Mucosa of descending colon (tissue), 3 donors: ENCODE measurements at regions not wholly inside any gene's neighbourhood (a gene's known extent, or its start where the extent isn't known, plus 50 kb on each side); places are given as distances from the start of the nearest gene placed in this dataset.

Experiments
- ATAC-seq: fragments of 200-7000 bp; cut with Tn5 transposase; one replicate; pipeline ENCODE4 v1.9.1; 2020; ENCODE audit warnings: mild to moderate bottlenecking, moderate library complexity
- DNase-seq, 3 donors: peaks; one replicate each; pipeline ENCODE4 v3.0.0-alpha.2; 2020
- H3K36me3 ChIP-seq: fragments of 200-600 bp; one replicate; pipeline ENCODE4 v1.8.0; 2021; ENCODE audit warnings: low read depth, mild to moderate bottlenecking
- H3K4me1 ChIP-seq: fragments of 200-600 bp; one replicate; pipeline ENCODE4 v1.8.0; 2021; ENCODE audit warnings: low read depth, mild to moderate bottlenecking
- H3K4me3 ChIP-seq: fragments of 200-600 bp; one replicate; pipeline ENCODE4 v1.8.0; 2021; ENCODE audit warnings: mild to moderate bottlenecking
- H3K9me3 ChIP-seq: fragments of 200-600 bp; one replicate; pipeline ENCODE4 v1.8.0; 2021; ENCODE audit warnings: mild to moderate bottlenecking
- intact Hi-C, 2 donors: fragments of 100-400 bp; cut with DNase I in 1 of 2; cut with micrococcal nuclease in 1 of 2; formaldehyde crosslinking; loops; one replicate each; pipeline versions ENCODE4 v1.11.0 to v1.11.1; 2022; cut with DNase I, micrococcal nuclease
- TF ChIP-seq, protein P1 (sequence below): fragments of 200-600 bp; IDR thresholded peaks from one replicate; pipeline ENCODE4 v1.8.0; 2022; ENCODE audit warnings: antibody characterized with exemption, mild to moderate bottlenecking
- donor health status: DM: no; HTN: no; CAD: no; lungs with moderate emphysema.
- donor health status: DM: no; HTN: no; CAD: no.
- donor health status: DM: no; HTN: yes; CAD: no.

GRCh38 chr21:15119486-15119885 is 54.7 kb upstream of the NRIP1 start:
- Histone ChIP-seq H3K4me1 (no peaks in the 10 kb centered on the region), H3K9me3 (no peaks in the 10 kb centered on the region), H3K36me3 (no peaks in the 10 kb centered on the region), H3K4me3 (no peak overlapping the region)
- ATAC-seq, result no peak
- intact Hi-C loops, result no loop called here
- no peak for DNase-seq
- TF ChIP-seq, protein P1, sequence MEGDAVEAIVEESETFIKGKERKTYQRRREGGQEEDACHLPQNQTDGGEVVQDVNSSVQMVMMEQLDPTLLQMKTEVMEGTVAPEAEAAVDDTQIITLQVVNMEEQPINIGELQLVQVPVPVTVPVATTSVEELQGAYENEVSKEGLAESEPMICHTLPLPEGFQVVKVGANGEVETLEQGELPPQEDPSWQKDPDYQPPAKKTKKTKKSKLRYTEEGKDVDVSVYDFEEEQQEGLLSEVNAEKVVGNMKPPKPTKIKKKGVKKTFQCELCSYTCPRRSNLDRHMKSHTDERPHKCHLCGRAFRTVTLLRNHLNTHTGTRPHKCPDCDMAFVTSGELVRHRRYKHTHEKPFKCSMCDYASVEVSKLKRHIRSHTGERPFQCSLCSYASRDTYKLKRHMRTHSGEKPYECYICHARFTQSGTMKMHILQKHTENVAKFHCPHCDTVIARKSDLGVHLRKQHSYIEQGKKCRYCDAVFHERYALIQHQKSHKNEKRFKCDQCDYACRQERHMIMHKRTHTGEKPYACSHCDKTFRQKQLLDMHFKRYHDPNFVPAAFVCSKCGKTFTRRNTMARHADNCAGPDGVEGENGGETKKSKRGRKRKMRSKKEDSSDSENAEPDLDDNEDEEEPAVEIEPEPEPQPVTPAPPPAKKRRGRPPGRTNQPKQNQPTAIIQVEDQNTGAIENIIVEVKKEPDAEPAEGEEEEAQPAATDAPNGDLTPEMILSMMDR, result no peak

DNA sequence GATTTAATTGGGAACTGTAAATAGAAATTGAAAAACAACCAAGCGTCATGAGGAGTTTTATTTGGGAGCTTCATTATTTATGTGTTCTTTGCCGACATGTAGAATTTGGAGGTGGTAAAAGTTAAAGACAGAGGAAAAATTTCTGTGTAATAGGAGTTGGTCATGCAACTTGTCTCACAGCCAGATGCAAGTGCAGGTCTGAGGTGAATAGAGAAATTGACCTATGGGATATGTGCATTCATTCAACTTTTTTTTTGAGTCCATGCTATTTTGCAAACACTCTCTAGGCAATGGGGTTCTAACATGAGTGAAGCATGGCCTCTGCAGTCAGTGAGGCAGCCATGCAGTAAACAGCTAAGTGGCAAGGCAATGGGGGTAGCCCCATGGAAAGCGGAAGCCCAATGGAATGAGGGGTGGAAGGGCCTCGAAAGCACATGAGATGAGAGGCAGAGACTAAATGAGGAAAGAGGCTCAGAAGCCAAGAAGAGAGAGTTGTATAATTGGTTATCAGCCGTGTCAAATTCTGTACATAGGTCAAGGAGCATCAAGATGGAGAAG is 56.4 kb upstream of the NRIP1 start:
- TF ChIP-seq, protein P1, result no peak
- Histone ChIP-seq H3K4me3 (no peak overlapping the region), H3K4me1 (no peaks in the 10 kb centered on the region), H3K36me3 (no peaks in the 10 kb centered on the region), H3K9me3 (no peaks in the 10 kb centered on the region)
- DNase-seq (no peak), ATAC-seq (no peak)
- intact Hi-C loops, result no loop called here

DNA sequence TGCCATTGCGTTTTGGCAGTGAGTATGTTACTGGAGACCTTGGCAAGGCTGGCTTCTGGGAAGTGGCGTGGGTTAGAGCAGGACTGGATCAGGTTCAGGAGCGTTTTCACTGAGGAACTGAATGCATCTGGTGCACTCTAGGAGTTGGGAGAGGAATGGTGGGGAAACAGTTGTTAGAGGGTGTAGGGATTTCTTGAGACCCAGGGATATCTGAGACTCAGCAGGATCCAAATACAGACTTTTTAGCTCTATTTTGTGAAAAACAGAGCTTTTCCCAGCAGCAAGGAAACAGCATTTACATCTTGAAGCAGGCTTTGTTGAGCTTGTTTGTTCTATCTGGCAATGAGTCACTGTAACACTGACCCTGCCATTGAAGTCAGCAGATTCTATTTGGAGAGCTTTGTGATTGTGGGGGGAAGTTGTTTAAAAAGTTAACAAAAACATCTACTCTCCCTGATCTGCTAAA is 56.9 kb upstream of the NRIP1 start:
- intact Hi-C loops, result no loop called here
- Histone ChIP-seq H3K4me3 (no peak overlapping the region), H3K9me3 (no peaks in the 10 kb centered on the region), H3K4me1 (no peaks in the 10 kb centered on the region), H3K36me3 (no peaks in the 10 kb centered on the region)
- ATAC-seq, result peak; percentile 75
- TF ChIP-seq, protein P1, result no peak
- no peak for DNase-seq

DNA sequence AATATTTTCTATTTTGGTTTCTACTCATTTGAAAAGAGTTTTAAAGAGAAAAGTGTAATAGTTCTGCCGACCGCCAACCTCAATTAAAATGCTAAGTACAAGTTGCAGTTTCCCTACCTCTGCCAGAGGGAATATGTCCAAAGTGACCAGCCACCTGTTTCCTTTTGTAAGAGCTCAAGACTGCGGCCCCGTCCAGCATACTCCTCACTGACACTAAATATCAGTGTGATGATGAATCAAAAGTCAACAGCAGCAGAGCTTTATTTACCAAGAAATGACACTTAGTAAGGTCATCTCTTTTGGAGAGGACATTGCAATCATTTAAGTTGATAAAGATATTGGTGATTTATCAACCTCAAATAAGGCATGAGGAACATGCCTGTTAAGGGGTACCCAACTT is 57.4 kb upstream of the NRIP1 start:
- no peaks in the 10 kb centered on the region for H3K36me3 ChIP-seq
- ATAC-seq (no peak), DNase-seq (no peak)
- H3K4me1 ChIP-seq, result no peaks in the 10 kb centered on the region
- TF ChIP-seq, protein P1, result no peak
- intact Hi-C loops, result no loop called here
- no peaks in the 10 kb centered on the region for H3K9me3 ChIP-seq
- H3K4me3 ChIP-seq, result no peak overlapping the region

DNA sequence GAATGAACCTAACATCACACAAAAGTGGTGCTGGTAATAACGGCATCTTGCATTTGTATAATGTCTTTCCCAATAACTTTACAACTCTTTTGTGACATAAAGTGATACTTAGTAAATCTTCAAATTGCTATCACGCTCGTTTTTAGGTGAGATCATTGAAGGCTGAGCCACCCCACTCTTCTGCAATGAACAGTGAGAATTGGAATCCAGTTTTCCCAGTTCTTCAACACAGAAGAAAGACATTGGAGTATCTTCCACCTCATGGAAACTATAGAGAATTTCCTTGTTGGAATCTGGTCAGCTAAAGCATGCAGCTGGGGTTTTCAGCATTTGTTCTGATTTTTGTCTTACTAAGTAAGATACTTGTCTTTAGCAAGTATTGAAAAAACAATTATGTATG is 59.9 kb upstream of the NRIP1 start:
- DNase-seq, result no peak
- TF ChIP-seq, protein P1, result no peak
- Histone ChIP-seq H3K4me3 (no peak overlapping the region), H3K9me3 (no peaks in the 10 kb centered on the region), H3K36me3 (no peaks in the 10 kb centered on the region), H3K4me1 (no peaks in the 10 kb centered on the region)
- intact Hi-C loops, result no loop called here
- no peak for ATAC-seq

GRCh38 chr21:15126948-15127347 is 62.1 kb upstream of the NRIP1 start:
- intact Hi-C loops, result no loop called here

More at GRCh38 chr21:15126948-15127347, 62.1 kb upstream of the NRIP1 start:
- DNase-seq (no peak), ATAC-seq (no peak)
- Histone ChIP-seq H3K4me3 (no peak overlapping the region), H3K4me1 (no peaks in the 10 kb centered on the region), H3K9me3 (no peaks in the 10 kb centered on the region), H3K36me3 (no peaks in the 10 kb centered on the region)
- TF ChIP-seq, protein P1, result no peak
